Gastrocnemius medialis (tissue), 4 donors: ENCODE measurements at regions not wholly inside any gene's neighbourhood (a gene's known extent, or its start where the extent isn't known, plus 50 kb on each side); places are given as distances from the start of the nearest gene placed in this dataset.

Source experiments
- POLR2A ChIP-seq, 2 donors: fragments of 450-650 bp; IDR thresholded peaks; one replicate each; pipeline ENCODE4 v1.6.1; 2017; ENCODE audit warnings: antibody characterized with exemption in 2 of 2, mild to moderate bottlenecking in 2 of 2, moderate library complexity in 2 of 2
- TF ChIP-seq, protein P1 (sequence below), 5 experiments: fragments of 450-650 bp in 3 of 5; fragments of 200-600 bp in 2 of 5; sonication (generic) in 2 of 5; IDR thresholded peaks in 4 of 5; conservative IDR thresholded peaks in 1 of 5; 1 replicate in 4 of 5; 2 replicates in 1 of 5; pipeline ENCODE4 v1.5.1; 2016 to 2019; ENCODE audit warnings: antibody characterized with exemption in 5 of 5, mild to moderate bottlenecking in 3 of 5, moderate library complexity in 3 of 5

DNA sequence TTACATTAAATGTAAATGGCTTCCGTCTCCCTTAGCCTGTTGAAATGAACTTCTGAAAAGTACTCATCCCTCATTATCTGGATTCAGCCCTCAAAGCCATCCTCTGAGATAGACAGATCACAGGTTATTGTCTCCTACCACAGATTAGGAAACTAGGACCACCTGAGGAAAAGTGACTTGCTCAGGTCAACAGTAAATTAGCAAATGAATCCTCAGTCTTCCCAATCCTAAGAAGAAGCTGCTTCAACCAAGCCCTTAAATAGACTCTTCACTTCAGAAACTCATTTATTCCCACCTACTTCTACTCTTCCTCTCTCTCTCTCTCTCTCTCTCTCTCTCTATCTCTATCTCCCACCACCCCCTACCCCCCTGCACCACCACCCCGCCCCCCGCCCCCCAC is 152.3 kb downstream of the DMRTA2 start:
- TF ChIP-seq, protein P1, sequence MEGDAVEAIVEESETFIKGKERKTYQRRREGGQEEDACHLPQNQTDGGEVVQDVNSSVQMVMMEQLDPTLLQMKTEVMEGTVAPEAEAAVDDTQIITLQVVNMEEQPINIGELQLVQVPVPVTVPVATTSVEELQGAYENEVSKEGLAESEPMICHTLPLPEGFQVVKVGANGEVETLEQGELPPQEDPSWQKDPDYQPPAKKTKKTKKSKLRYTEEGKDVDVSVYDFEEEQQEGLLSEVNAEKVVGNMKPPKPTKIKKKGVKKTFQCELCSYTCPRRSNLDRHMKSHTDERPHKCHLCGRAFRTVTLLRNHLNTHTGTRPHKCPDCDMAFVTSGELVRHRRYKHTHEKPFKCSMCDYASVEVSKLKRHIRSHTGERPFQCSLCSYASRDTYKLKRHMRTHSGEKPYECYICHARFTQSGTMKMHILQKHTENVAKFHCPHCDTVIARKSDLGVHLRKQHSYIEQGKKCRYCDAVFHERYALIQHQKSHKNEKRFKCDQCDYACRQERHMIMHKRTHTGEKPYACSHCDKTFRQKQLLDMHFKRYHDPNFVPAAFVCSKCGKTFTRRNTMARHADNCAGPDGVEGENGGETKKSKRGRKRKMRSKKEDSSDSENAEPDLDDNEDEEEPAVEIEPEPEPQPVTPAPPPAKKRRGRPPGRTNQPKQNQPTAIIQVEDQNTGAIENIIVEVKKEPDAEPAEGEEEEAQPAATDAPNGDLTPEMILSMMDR (IDR thresholded peaks at IDR 0.05 in 4 of 5, conservative IDR thresholded peaks at IDR 0.05 in 1 of 5) = no peak
- TF ChIP-seq POLR2A (IDR thresholded peaks at IDR 0.05) = no peak
